ENCODE measurements at regions not wholly inside any gene's neighbourhood (a gene's known extent, or its start where the extent isn't known, plus 50 kb on each side); places are given as distances from the start of the nearest gene placed in this dataset.
"Not testable (repeated sequence)": the region's sequence is repeated elsewhere in the genome, so short reads cannot be mapped to it uniquely, and the experiment has no call there.

DNA sequence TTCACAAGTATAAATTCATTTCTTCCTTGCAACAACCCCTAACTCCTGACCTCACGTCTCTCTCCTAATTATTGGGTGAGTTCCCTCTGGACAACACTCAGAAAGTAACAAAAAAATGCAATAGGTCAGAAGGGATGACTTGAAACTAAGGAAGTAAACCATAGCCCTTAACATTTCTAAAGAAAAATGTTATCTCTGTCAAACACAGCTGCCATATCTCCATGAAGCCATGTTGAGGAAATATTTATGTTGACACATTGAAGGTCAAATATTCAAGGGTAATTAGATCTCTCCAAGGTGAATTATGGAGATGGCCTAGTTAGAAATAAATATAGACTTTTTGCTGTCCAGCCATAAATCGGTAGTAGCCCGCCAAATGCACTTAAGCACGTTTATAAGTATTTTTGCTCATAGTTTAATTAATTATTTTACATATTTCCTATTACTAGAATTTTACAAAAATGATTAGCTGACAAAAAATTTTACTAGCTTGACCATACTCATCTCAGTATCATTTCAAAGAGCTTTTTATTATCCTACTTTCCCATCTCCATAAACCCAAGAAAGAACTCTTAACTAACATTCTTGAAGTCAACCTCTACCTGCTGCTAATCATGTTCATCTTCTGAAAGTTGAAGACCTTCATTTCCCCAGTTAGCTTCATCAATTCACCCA lies 160.1 kb upstream of the PKN2 start:
- no peak for DNase-seq

DNA sequence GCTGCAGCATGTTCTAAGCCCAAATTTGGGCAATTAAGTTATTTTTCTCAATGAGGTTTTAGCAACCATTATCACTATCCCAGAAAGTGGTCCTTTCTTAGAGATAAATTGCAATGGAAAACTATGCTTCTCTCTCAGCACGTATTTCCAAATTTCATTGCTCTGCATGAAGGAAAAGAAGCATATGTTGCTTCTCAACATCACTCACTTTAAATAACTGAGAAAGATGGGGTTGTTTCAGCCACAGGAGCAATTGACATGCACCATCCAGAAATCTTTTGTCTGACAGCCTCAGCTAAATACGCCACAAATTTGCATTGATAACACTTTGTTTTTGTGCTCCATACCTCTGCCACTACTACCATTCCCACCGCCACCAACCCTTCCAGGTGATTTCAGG lies 157.6 kb upstream of the PKN2 start:
- no peak for DNase-seq

DNA sequence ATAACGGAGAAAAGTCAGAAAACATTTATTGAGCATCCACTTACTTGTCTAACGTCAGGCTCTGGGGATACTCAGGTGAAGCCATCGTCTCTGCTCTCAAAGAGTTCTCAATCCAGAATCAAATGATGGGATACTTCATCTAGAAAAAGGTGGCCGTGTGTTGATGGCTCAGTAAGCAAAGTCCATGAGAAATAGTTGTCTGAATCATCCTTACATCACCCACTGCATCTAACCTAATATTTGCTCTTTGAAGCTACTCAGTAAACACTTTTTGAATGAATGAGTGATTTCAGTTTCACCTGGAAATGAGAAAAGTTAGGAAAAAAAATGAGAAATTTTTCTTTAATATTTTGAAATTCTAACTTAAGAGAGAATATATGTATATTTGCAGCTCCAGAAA lies 155.3 kb upstream of the PKN2 start:
- DNase-seq = no peak

DNA sequence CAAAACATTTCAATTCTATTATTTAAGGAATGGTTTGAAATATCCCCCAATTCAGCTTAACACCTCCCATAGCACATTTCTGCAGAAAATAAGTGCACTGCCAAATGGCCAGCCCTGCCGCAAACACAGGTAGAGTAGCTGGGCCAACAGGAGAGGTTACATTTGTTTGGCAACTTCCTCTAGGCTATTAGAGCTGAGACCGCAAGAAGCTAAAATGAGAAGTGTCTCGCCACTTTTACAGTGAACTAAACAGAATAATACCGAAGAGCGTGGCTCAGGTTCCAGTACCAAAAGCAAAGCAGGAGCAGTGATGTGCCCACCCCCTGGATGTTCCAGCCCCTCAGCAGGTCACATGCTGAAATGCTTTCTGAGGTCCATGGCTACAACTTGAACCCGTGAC lies 154.5 kb upstream of the PKN2 start:
- no peak for DNase-seq

GRCh38 chr1:88530246-88530645 lies 153.8 kb upstream of the PKN2 start:
- DNase-seq = no peak

- DNase-seq = no peak
Measured at GRCh38 chr1:88537787-88538186, 146.3 kb upstream of the PKN2 start.

DNA sequence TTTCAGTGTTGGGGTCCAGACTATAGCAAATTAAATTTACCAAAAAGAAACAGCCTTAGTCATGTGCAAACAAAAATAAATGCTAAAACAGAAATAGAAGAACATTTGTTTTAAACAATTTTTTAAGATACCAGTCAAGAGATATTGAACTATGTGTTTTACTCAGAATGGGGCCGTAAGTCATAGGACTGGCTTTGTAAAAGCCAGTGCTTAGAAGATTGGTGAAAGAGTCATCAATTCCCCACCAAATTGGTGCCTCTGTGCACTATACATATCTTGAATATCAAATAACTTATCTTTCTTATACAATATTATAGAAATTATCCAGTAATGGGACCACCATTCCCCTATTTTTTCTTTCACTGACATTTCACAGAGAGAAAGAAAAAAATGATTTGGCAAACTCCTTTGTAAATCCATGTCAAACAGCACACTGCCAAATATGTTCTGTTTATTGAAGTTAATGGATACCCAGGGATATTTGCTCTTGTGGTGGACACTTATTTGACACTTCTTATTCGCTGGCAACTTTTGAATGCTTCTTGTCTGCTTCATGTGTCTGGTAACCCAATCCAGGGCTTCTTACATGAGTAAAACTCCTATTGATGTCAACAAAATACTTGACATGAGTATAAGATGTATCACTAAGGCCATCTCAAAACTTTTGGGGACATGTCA lies 145.7 kb upstream of the PKN2 start:
- no peak for DNase-seq

- DNase-seq = no peak
Measured at GRCh38 chr1:88540255-88540654, 143.8 kb upstream of the PKN2 start.

DNA sequence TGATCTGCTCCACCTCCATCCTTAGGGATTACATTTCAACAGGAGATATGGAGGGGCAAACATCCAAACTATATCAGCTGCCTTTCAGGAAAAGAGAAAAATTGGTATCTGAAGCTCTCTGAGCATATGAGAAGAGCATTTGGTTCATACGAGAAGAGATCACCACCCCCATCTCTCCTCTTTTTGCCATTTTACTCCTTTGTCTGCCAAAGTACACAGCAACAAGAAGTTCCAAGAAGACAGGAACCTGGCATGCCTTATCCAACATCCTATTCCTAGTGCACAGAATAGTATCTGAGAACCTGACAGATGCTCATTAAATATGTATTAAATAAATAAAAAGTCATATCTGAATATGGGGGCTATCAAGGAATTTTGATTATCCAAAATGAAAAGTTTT lies 142.5 kb upstream of the PKN2 start:
- no peak for DNase-seq

- no peak for DNase-seq
Measured at GRCh38 chr1:88544195-88544594, 139.9 kb upstream of the PKN2 start.

DNA sequence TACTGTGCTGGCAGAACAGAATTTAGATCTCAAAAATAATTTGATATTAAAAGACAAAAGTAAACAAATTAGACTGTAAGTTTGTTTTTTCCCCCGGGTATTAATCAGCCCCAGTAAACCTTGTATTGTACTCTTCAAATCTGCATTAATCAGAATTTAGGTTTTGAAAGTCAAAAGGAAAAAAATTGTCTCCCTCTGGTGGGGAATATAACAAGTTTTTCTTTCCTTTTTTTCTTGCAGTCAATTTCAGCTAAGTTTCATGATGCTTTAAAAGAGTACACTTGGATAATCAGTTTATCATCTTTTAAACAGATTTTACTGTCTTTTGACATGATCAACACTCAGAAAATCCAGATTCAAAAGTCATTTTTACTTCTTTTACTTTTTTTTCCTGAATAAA lies 134.5 kb upstream of the PKN2 start:
- DNase-seq = no peak

- no peak for DNase-seq
Measured at GRCh38 chr1:88552226-88552625, 131.8 kb upstream of the PKN2 start.

GRCh38 chr1:88557014-88557413 lies 127.1 kb upstream of the PKN2 start:
- no peak for DNase-seq

DNA sequence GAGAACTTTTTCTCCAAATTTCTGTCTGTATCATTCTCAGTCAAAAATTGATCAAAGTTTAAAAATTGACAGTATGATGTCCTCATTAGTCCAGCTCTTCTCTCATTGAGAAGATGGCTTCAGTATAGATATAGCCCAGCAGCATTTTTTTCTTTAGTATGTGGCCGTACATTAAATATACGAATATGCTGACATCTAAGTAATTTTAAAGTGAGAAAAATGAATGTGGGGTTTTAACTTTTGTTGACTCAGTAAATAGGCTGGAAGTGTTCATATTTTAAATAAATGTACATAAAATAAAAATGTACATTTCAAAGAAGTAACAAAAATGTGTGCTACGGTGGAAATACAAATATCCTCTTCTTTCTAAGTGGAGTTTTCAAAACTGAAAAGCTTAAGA lies 123.5 kb upstream of the PKN2 start:
- DNase-seq = no peak

GRCh38 chr1:88562991-88563390 lies 121.1 kb upstream of the PKN2 start:
- no peak for DNase-seq

GRCh38 chr1:88566615-88567387 lies 117.3 kb upstream of the PKN2 start:
- no peak for DNase-seq

DNA sequence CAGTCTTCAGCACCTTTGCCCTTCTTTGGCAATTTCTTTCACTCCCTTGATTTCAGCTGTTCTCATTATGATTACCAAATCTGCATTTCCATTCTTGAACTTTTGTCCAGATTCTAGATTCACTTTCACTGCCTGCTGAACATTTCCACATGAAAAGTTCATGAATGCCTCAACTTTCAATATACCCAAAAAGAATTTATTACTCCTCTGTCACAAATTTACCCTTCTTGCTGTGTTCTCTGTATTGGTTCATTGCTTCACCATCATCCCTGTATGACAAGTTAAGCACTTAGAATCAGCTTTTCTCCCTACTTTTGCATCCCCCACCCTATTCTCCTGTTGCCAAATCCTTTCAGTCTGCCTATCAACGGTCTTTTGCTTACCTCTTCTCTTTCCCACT lies 112.6 kb upstream of the PKN2 start:
- no peak for DNase-seq

- DNase-seq = no peak
Measured at GRCh38 chr1:88579598-88579997, 104.5 kb upstream of the PKN2 start.

DNA sequence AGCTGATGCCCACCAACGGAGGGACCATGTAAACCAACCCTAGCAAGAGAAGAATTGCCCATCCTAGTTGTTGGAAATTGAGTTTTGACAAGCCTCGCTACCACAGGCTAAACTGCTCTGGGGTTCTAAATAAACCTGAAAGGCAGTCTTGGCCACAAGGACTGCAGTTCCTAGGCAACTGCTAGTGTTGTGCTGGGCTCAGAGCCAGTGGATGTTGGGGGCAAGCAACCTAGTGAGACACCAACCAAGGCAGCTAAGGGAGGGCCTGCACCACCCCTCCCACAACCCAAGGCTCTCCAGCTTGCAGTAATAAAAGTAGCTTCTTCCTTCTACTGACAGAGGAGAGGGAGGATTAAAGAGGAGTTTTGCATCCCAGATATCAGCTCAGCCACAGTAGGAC lies 102.4 kb upstream of the PKN2 start:
- no peak for DNase-seq

GRCh38 chr1:88593358-88593757 lies 90.7 kb upstream of the PKN2 start:
- DNase-seq = no peak

- peak; percentile 51 for DNase-seq
Measured at GRCh38 chr1:88595355-88596002, 88.6 kb upstream of the PKN2 start.

DNA sequence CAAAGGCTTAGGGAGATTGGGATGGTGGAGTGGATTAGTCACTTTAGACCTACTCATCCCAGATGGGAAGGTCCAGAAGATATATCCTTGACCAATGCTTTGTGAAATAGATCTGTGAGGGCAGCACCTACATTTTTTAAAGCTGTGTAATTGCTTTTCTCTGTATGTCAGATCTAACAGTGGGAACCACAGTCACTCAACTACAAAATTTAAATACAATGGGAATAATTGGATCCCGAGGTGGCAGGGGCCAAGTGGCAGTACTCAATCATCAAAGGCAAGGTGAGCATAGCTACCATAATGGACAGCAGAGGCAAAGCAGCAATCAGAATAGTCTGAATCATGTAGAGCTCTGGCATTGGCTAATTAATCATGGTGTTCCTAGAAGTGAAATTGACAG lies 86.1 kb upstream of the PKN2 start:
- not testable (repeated sequence) for DNase-seq

DNA sequence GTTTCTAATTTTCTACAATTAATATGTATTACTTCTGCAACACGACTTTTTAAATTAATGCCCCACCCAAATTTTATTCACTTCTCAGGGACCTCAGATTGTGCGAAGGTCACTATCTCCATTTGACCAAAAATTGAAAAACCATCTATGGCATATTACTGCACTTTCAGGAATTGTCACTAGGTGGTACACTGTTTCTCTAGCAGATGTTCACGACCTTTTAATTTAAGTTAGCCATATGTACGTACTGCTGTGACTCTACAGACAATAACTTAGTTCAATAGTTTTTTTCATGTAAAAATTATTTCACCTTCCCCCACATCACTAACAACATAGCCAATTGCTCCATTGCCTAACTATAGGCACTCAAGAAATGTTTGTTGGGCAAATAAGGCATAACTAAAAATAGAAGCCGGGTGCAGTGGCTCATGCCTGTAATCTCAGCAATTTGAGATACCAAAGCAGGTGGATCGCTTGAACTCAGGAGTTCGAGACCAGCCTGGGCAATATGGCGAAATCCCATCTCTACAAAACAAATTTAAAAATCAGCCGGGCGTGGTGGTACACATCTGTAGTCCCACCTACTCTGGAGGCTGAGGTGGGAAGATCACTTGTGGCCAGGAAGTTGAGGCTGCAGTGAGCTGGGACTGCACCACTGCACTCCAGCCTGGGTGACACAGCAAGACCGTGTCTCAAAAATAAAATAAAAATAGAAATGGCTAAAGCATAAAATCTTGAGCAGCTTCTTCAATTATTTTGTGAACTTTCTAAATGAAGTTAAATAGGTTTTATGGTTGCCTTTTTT lies 75.7 kb upstream of the PKN2 start:
- peak; percentile 39 for DNase-seq
